OCI-LY3 (cell line): ENCODE measurements at regions not wholly inside any gene's neighbourhood (a gene's known extent, or its start where the extent isn't known, plus 50 kb on each side); places are given as distances from the start of the nearest gene placed in this dataset.

Experiments
- EZH2phosphoT487 ChIP-seq: fragments of 200-600 bp; shearing (Covaris generic); IDR thresholded peaks from 2 replicates; pipeline ENCODE4 v1.6.1; 2018; ENCODE audit warnings: antibody characterized with exemption, mixed run types, low read depth
- TF ChIP-seq, protein P1 (sequence below): fragments of 200-600, 300-600 bp; sonication (generic); IDR thresholded peaks from 2 replicates; pipeline ENCODE4 v1.5.1; 2014; ENCODE audit warnings: antibody characterized with exemption, low read length, low read depth

DNA sequence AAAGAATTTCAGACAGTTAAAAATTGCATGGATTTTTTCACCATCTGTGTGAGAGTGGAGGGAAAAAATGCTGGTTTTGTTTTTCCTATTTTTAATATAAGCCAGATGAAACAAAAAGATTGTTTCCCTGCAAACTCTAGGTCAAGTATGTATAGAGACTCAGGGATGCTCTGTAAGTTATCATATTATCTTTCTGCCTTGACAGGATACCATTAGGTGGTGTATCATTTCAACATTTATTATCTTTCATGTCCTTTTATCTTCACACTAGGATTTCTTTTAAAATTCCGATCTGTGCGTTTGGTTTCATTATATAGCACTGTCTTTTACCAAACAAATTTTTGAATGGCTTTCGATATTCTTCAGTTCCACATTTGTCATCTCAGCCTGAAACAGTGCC lies 225.3 kb downstream of the EN1 start:
- TF ChIP-seq, protein P1, sequence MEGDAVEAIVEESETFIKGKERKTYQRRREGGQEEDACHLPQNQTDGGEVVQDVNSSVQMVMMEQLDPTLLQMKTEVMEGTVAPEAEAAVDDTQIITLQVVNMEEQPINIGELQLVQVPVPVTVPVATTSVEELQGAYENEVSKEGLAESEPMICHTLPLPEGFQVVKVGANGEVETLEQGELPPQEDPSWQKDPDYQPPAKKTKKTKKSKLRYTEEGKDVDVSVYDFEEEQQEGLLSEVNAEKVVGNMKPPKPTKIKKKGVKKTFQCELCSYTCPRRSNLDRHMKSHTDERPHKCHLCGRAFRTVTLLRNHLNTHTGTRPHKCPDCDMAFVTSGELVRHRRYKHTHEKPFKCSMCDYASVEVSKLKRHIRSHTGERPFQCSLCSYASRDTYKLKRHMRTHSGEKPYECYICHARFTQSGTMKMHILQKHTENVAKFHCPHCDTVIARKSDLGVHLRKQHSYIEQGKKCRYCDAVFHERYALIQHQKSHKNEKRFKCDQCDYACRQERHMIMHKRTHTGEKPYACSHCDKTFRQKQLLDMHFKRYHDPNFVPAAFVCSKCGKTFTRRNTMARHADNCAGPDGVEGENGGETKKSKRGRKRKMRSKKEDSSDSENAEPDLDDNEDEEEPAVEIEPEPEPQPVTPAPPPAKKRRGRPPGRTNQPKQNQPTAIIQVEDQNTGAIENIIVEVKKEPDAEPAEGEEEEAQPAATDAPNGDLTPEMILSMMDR, result no peak
- no peak for TF ChIP-seq EZH2phosphoT487
